Keratinocyte (primary cell): ENCODE measurements at regions not wholly inside any gene's neighbourhood (a gene's known extent, or its start where the extent isn't known, plus 50 kb on each side); places are given as distances from the start of the nearest gene placed in this dataset.

ENCODE experiments used
- DNase-seq: peaks from one replicate; pipeline ENCODE4 v3.0.0-alpha.2; 2011; ENCODE audit warnings: low read depth, missing footprints, low spot score
- FAIRE-seq: peaks from 2 replicates; lab custom pipeline; 2011; peaks lifted over from hg19 to GRCh38; lab: Jason Lieb, UNC
- H2AFZ ChIP-seq: 2 replicates; pipeline ENCODE4 v1.6.0; 2012; ENCODE audit warnings: low read length, control low read depth, inconsistent platforms; ENCODE audit not compliant: control insufficient read depth
- H3K27ac ChIP-seq: 2 replicates; pipeline ENCODE4 v1.5.1; 2011; ENCODE audit warnings: low read length; ENCODE audit not compliant: control insufficient read depth, insufficient read depth
- H3K27me3 ChIP-seq: 3 replicates; pipeline ENCODE4 v1.6.0; 2011; ENCODE audit warnings: low read length; ENCODE audit not compliant: control insufficient read depth, insufficient read depth; ENCODE audit errors: extremely low read depth
- H3K36me3 ChIP-seq, 2 experiments: 2 replicates in 1 of 2; 3 replicates in 1 of 2; pipeline ENCODE4 v1.5.1; 2011; ENCODE audit warnings: low read length in 2 of 2, mild to moderate bottlenecking in 1 of 2; ENCODE audit not compliant: control insufficient read depth in 2 of 2, insufficient read depth in 2 of 2; ENCODE audit errors: extremely low read depth in 1 of 2
- H3K4me1 ChIP-seq: 3 replicates; pipeline ENCODE4 v1.5.1; 2011; ENCODE audit warnings: low read length; ENCODE audit not compliant: control insufficient read depth, insufficient read depth; ENCODE audit errors: extremely low read depth
- H3K4me2 ChIP-seq: 3 replicates; pipeline ENCODE4 v1.6.0; 2011; ENCODE audit warnings: low read depth, low read length; ENCODE audit not compliant: control insufficient read depth, insufficient read depth; ENCODE audit errors: extremely low read depth
- H3K4me3 ChIP-seq, 3 experiments: fragments of 200-600 bp in 1 of 3; sonication (generic) in 1 of 3; 2 replicates in 2 of 3; 3 replicates in 1 of 3; pipeline ENCODE4 v1.5.1; 2011 to 2016; ENCODE audit warnings: low read length in 3 of 3, mild to moderate bottlenecking in 3 of 3, control low read depth in 2 of 3, inconsistent platforms in 1 of 3, low read depth in 1 of 3, mixed read lengths in 1 of 3, mixed run types in 1 of 3, moderate library complexity in 1 of 3; ENCODE audit not compliant: control insufficient read depth in 2 of 3, insufficient read depth in 2 of 3; ENCODE audit errors: extremely low read depth in 1 of 3
- H3K79me2 ChIP-seq: 2 replicates; pipeline ENCODE4 v1.6.0; 2012; ENCODE audit warnings: low read length; ENCODE audit not compliant: control insufficient read depth, insufficient read depth
- H3K9ac ChIP-seq: 3 replicates; pipeline ENCODE4 v1.6.0; 2011; ENCODE audit warnings: low read length; ENCODE audit not compliant: control insufficient read depth, insufficient read depth; ENCODE audit errors: extremely low read depth
- H3K9me1 ChIP-seq: 3 replicates; pipeline ENCODE4 v1.6.0; 2011; ENCODE audit warnings: low read length; ENCODE audit not compliant: control insufficient read depth, insufficient read depth; ENCODE audit errors: extremely low read depth
- H3K9me3 ChIP-seq: 2 replicates; pipeline ENCODE4 v1.5.1; 2012; ENCODE audit warnings: low read depth, low read length; ENCODE audit not compliant: control insufficient read depth
- H4K20me1 ChIP-seq: 3 replicates; pipeline ENCODE4 v1.6.0; 2011; ENCODE audit warnings: low read length; ENCODE audit not compliant: control insufficient read depth, insufficient read depth; ENCODE audit errors: extremely low read depth
- EZH2 ChIP-seq: IDR thresholded peaks from one replicate; pipeline ENCODE4 v1.6.1; 2012; ENCODE audit warnings: inconsistent platforms, mild to moderate bottlenecking, low read length, moderate library complexity
- dilution Hi-C: fragments of 300-500 bp; cut with MboI; formaldehyde crosslinking; loops from one replicate; pipeline ENCODE4 v1.7.0; 2020; ENCODE audit warnings: low sequenced_read_pairs; ENCODE audit not compliant: extremely low pct_ligation_motif_present
- TF ChIP-seq, protein P1 (sequence below), 3 experiments: IDR thresholded peaks in 1 of 3; conservative IDR thresholded peaks in 1 of 3; optimal IDR thresholded peaks in 1 of 3; 2 replicates in 2 of 3; 3 replicates in 1 of 3; pipeline versions ENCODE3 to v1.5.1; 2011; ENCODE audit warnings: low read length in 3 of 3, mild to moderate bottlenecking in 3 of 3, moderate library complexity in 2 of 3, control low read depth in 1 of 3, inconsistent platforms in 1 of 3; ENCODE audit not compliant: insufficient read depth in 2 of 3; ENCODE audit errors: extremely low read depth in 1 of 3

DNA sequence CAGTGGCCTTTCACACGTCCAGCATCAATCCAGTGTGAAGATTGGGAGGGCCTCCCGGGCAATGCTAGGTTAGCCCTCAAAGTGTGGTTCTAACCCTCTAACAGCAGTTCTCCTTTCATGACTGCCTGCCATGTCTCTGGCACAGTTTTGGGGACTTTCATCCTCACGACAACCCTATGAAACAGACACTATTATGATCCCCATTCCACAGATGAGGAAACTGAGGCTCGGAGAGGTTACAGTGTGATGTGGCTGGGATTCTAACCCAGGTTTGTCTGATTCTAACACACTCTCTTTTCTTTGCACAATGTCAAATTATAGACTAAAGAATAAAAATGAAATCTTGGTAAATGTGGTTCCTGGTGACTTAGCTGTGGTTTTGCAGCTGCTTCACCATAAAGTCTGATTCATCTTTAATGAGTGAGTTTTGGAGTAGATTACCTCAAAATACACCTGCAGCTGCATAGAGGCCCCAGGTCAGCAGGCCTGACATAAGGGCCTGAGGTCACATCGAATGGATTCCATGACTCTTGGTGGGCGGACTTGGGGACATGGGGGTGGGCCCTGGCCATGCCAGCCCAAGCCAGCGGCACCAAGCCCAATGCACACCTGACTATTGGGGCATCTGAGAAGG lies 214.4 kb downstream of the GLI2 start:
- no peak for DNase-seq
- Histone ChIP-seq H3K27me3 (peaks cover 13% of the 10 kb centered on the region), H3K9me1 (no peaks in the 10 kb centered on the region), H3K4me2 (no peak overlapping the region), H4K20me1 (no peaks in the 10 kb centered on the region), H3K4me3 (no peak overlapping the region), H3K9ac (no peak overlapping the region), H3K79me2 (no peaks in the 10 kb centered on the region), H2AFZ (no peak overlapping the region), H3K36me3 (no peaks in the 10 kb centered on the region), H3K9me3 (no peaks in the 10 kb centered on the region), H3K4me1 (peaks cover 3% of the 10 kb centered on the region), H3K27ac (no peak overlapping the region)
- TF ChIP-seq, protein P1, sequence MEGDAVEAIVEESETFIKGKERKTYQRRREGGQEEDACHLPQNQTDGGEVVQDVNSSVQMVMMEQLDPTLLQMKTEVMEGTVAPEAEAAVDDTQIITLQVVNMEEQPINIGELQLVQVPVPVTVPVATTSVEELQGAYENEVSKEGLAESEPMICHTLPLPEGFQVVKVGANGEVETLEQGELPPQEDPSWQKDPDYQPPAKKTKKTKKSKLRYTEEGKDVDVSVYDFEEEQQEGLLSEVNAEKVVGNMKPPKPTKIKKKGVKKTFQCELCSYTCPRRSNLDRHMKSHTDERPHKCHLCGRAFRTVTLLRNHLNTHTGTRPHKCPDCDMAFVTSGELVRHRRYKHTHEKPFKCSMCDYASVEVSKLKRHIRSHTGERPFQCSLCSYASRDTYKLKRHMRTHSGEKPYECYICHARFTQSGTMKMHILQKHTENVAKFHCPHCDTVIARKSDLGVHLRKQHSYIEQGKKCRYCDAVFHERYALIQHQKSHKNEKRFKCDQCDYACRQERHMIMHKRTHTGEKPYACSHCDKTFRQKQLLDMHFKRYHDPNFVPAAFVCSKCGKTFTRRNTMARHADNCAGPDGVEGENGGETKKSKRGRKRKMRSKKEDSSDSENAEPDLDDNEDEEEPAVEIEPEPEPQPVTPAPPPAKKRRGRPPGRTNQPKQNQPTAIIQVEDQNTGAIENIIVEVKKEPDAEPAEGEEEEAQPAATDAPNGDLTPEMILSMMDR (optimal IDR thresholded peaks at IDR 0.05 in 1 of 3, IDR thresholded peaks at IDR 0.05 in 1 of 3, conservative IDR thresholded peaks at IDR 0.05 in 1 of 3; ENCODE audit: extremely low read depth in 1 of 3, insufficient read depth in 2 of 3, low read length in 3 of 3): no peak
- TF ChIP-seq EZH2: no peak
- dilution Hi-C loops: no loop called here
- FAIRE-seq: no peak

DNA sequence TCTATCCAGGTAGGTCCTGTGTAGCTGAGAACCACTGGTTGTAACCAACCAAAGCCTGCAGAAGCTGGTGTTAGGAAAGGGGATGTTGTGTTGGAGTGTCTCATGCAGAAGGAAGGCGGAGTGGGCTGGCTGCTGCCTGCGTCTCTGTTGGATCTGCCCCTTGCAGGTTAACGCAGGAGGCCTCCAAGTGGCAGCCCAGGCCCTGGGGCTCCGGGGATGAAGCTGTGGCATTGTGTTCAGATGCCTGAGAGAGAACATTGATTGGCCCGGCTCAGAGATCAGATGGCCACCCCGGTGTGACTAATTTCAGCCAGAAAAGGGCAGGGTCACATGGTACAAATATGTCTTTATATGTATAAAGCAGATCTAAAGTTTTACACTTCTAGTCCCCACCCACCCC lies 216.0 kb downstream of the GLI2 start:
- H3K9me3 ChIP-seq: no peaks in the 10 kb centered on the region
- no peaks in the 10 kb centered on the region for H3K79me2 ChIP-seq
- no peak overlapping the region for H3K4me3 ChIP-seq
- no peak overlapping the region for H3K27ac ChIP-seq
- H3K9ac ChIP-seq: no peak overlapping the region
- no peaks in the 10 kb centered on the region for H3K9me1 ChIP-seq
- peaks cover 20% of the 10 kb centered on the region for H3K27me3 ChIP-seq
- no peaks in the 10 kb centered on the region for H3K36me3 ChIP-seq
- H3K4me1 ChIP-seq: peaks cover 3% of the 10 kb centered on the region
- FAIRE-seq (no peak), DNase-seq (no peak)
- no peaks in the 10 kb centered on the region for H4K20me1 ChIP-seq
- dilution Hi-C loops: no loop called here
- TF ChIP-seq, protein P1 (optimal IDR thresholded peaks at IDR 0.05 in 1 of 3, IDR thresholded peaks at IDR 0.05 in 1 of 3, conservative IDR thresholded peaks at IDR 0.05 in 1 of 3; ENCODE audit: extremely low read depth in 1 of 3, insufficient read depth in 2 of 3, low read length in 3 of 3): no peak
- no peak for TF ChIP-seq EZH2
- no peak overlapping the region for H3K4me2 ChIP-seq
- no peak overlapping the region for H2AFZ ChIP-seq
